Ascending aorta (tissue), 2 donors: ENCODE measurements at regions not wholly inside any gene's neighbourhood (a gene's known extent, or its start where the extent isn't known, plus 50 kb on each side); places are given as distances from the start of the nearest gene placed in this dataset.

Experiments used
- DNase-seq, 2 donors: peaks; one replicate each; pipeline ENCODE4 v3.0.0-alpha.2; 2019; ENCODE audit warnings: low spot score in 2 of 2
- H3K27ac ChIP-seq, 2 donors: fragments of 200-600 bp; sonication (generic); one replicate each; pipeline ENCODE4 v1.5.1; 2016 to 2017; ENCODE audit warnings: mild to moderate bottlenecking in 1 of 2
- H3K27me3 ChIP-seq: fragments of 200-600 bp; sonication (generic); one replicate; pipeline ENCODE4 v1.5.1; 2017
- H3K36me3 ChIP-seq, 2 donors: fragments of 200-600 bp; sonication (generic); one replicate each; pipeline ENCODE4 v1.5.1; 2016
- H3K4me1 ChIP-seq, 2 donors: fragments of 200-600 bp; sonication (generic); one replicate each; pipeline ENCODE4 v1.5.1; 2016 to 2017; ENCODE audit warnings: mild to moderate bottlenecking in 1 of 2
- H3K4me3 ChIP-seq, 2 donors: fragments of 200-600 bp; sonication (generic); one replicate each; pipeline ENCODE4 v1.5.1; 2016 to 2017; ENCODE audit warnings: mild to moderate bottlenecking in 1 of 2
- H3K9me3 ChIP-seq, 2 donors: fragments of 200-600 bp; sonication (generic); one replicate each; pipeline ENCODE4 v1.5.1; 2016
- CTCF ChIP-seq, 3 experiments: fragments of 200-600 bp in 2 of 3; fragments of 450-650 bp in 1 of 3; sonication (generic) in 2 of 3; IDR thresholded peaks; one replicate each; pipeline ENCODE4 v1.5.1; 2016 to 2019; ENCODE audit warnings: antibody characterized with exemption in 3 of 3, mild to moderate bottlenecking in 1 of 3, moderate library complexity in 1 of 3
- intact Hi-C: fragments of 100-400 bp; cut with DNase I; formaldehyde crosslinking; loops from one replicate; pipeline ENCODE4 v1.15.1; 2023

DNA sequence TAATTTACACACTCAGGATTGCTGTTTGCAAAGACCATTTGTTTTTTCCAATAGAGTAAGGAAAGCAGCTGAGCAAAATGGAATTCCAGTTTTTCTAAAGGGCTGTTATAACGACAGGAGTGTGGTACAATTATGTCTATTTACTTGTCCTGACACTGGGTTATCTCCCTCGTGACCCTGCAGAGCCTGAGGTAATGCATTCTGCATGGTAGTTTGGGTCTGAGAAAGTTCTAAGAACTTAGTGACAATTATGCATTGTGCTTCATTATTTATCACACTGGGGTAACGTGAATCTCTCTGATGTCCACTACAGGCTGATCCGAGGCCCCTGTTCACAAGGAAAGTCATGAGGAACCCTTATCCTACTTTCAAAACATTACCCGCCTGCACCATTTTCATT is 50.7 kb upstream of the EDNRB start:
- Histone ChIP-seq H3K4me1 (no peaks in the 10 kb centered on the region), H3K9me3 (no peaks in the 10 kb centered on the region), H3K27me3 (no peaks in the 10 kb centered on the region), H3K4me3 (no peak overlapping the region), H3K36me3 (no peaks in the 10 kb centered on the region), H3K27ac (no peak overlapping the region)
- DNase-seq, result no peak
- intact Hi-C loops, result no loop called here
- TF ChIP-seq CTCF (IDR thresholded peaks at IDR 0.05), result no peak
